Aorta (tissue), 5 donors: ENCODE measurements at regions not wholly inside any gene's neighbourhood (a gene's known extent, or its start where the extent isn't known, plus 50 kb on each side); places are given as distances from the start of the nearest gene placed in this dataset.
A peak's percentile ranks its signal among the peaks of the same experiment; 100 is the strongest.

ENCODE experiments used
- ATAC-seq: fragments of 200-7000 bp; cut with Tn5 transposase; one replicate; pipeline ENCODE4 v1.9.1; 2022; ENCODE audit warnings: moderate library complexity; ENCODE audit not compliant: low FRiP score
- DNase-seq, 2 donors: peaks; one replicate each; pipeline ENCODE4 v3.0.0-alpha.2; 2020
- H3K27ac ChIP-seq, 2 donors: one replicate each; pipeline ENCODE4 v1.5.1; 2013; ENCODE audit warnings: low read length in 2 of 2, mild to moderate bottlenecking in 2 of 2, moderate library complexity in 2 of 2, control low read depth in 1 of 2, inconsistent platforms in 1 of 2, low read depth in 1 of 2
- H3K27me3 ChIP-seq, 2 donors: one replicate each; pipeline ENCODE4 v1.6.1; 2013; ENCODE audit warnings: control low read depth in 1 of 2, low read length in 1 of 2, mild to moderate bottlenecking in 1 of 2, moderate library complexity in 1 of 2; ENCODE audit not compliant: insufficient read depth in 2 of 2, control insufficient read depth in 1 of 2
- H3K36me3 ChIP-seq, 2 donors: one replicate each; pipeline ENCODE4 v1.6.1; 2013; ENCODE audit warnings: control low read depth in 1 of 2, low read length in 1 of 2, mild to moderate bottlenecking in 1 of 2; ENCODE audit not compliant: insufficient read depth in 2 of 2, control insufficient read depth in 1 of 2
- H3K4me1 ChIP-seq, 2 donors: one replicate each; pipeline ENCODE4 v1.6.1; 2013; ENCODE audit warnings: low read length in 2 of 2, control low read depth in 1 of 2, mild to moderate bottlenecking in 1 of 2, moderate library complexity in 1 of 2; ENCODE audit not compliant: insufficient read depth in 2 of 2, control insufficient read depth in 1 of 2
- H3K4me3 ChIP-seq, 2 donors: one replicate each; pipeline ENCODE4 v1.5.1; 2013; ENCODE audit warnings: low read length in 2 of 2, control low read depth in 1 of 2, mild to moderate bottlenecking in 1 of 2
- H3K9me3 ChIP-seq: one replicate; pipeline ENCODE4 v1.6.1; 2013; ENCODE audit warnings: mild to moderate bottlenecking, low read length; ENCODE audit not compliant: control insufficient read depth
- WGBS, 2 donors: extraction: QIAGEN DNeasy Blood & Tissue Kit; methylation state at CpG; one replicate each; pipeline ENCODE4 v1.1.7; 2013; 5-methylcytosine and 5-hydroxymethylcytosine counted together
- intact Hi-C, 2 donors: fragments of 100-400 bp; cut with DNase I; formaldehyde crosslinking; loops; one replicate each; pipeline versions ENCODE4 v1.14.2 to v1.15.0; 2022
- donor health status: healthy with polysubstance abuse.
- donor health status: Bipolar disorder and iron deficiency.
- donor health status: DM: no; HTN: no; CAD: no.
- donor health status: DM: no; HTN: no; CAD: no.
- donor health status: DM: yes; HTN: yes; CAD: no.

DNA sequence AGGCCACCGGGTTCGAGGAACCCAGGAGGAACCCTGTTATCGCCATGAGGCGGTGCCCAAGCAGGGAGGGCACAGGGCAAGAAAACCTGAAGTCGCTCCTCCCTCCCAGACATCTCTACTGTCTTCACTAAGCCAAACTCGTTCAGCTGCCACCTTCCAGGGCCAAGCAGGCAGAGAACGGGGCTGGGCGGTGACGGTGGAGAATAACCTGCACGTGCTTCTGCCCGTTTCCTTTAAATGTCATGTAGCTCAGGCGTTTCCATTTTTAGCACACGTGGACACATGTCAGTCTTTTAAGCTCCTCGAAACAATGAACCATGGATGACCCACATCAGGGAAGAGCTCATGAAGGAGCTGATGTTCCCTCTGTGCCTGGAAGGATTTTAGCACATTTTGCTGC, 124.3 kb upstream of the KLF6 start:
- H3K36me3 ChIP-seq: no peaks in the 10 kb centered on the region
- ATAC-seq (no peak), DNase-seq (no peak)
- H3K27ac ChIP-seq: no peak overlapping the region
- intact Hi-C loops: no loop called here
- H3K27me3 ChIP-seq: no peaks in the 10 kb centered on the region
- no peak overlapping the region for H3K4me3 ChIP-seq
- no peaks in the 10 kb centered on the region for H3K9me3 ChIP-seq
- 95 to 98% methylated on average over 14 of the region's 14 CpGs for WGBS, 2 donors
- no peaks in the 10 kb centered on the region for H3K4me1 ChIP-seq

DNA sequence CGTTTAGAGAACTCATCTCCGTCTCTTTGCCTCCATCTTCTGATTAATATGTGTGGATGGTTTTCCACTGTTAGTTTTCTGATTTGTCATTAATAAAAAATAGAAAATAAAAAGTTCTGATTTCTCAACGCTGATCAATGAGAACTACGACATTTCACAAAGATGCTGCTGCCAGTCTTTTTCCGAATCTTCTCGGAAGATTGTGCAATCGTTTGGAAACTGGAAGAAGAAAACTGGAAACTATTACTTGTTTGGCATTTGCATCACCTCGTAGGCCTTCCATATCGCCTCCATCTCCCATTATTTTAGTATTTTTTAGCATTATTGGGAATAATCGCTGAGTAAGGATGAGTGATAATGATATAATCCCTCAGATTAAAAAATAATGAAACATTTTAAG, 123.2 kb upstream of the KLF6 start:
- Histone ChIP-seq H3K4me1 (no peaks in the 10 kb centered on the region), H3K36me3 (no peaks in the 10 kb centered on the region), H3K27me3 (no peaks in the 10 kb centered on the region), H3K9me3 (no peaks in the 10 kb centered on the region), H3K4me3 (no peak overlapping the region), H3K27ac (no peak overlapping the region)
- ATAC-seq (no peak), DNase-seq (no peak)
- 96 to 97% methylated on average over 10 of the region's 10 CpGs for WGBS, 2 donors
- intact Hi-C loops: no loop called here

GRCh38 chr10:3907514-3907913, 122.5 kb upstream of the KLF6 start:
- intact Hi-C loops: no loop called here
- Histone ChIP-seq H3K27ac (no peak overlapping the region), H3K27me3 (no peaks in the 10 kb centered on the region), H3K4me1 (no peaks in the 10 kb centered on the region), H3K4me3 (no peak overlapping the region), H3K9me3 (no peaks in the 10 kb centered on the region), H3K36me3 (no peaks in the 10 kb centered on the region)
- WGBS, 2 donors: 51 to 52% methylated on average over 6 of the region's 6 CpGs
- DNase-seq (peak; percentile 81 to 84), ATAC-seq (peak; percentile 82)

DNA sequence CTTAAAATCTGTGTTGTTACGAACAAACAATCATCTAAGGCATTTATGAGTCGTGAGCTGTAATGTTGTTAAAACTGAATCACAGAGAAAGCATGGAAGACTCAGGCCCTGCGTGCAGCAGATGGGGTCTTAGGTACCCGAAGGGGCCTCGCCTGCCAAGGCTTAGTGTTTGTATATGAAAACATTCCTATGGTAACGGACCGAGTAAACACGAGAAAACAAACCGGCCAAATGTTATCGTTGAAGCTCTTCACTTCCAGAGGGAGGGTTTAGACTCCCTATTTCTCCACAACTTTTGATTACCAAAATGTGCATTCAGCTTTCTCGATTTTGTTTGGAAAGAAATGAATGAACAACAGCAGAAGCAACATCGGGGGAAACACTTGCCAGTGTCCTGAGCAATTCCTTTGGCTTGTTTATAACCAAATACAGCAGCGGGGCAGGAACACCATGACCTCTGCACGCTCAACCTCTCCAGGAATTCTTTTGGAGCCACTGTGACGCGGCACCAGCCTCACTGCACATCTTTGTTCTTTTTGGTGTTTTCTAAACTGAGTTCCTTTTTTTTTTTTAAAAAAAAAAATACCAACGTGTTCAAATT, 121.6 kb upstream of the KLF6 start:
- H3K4me3 ChIP-seq: no peak overlapping the region
- no peak overlapping the region for H3K27ac ChIP-seq
- no peaks in the 10 kb centered on the region for H3K4me1 ChIP-seq
- no peak for ATAC-seq
- no peaks in the 10 kb centered on the region for H3K36me3 ChIP-seq
- no peaks in the 10 kb centered on the region for H3K27me3 ChIP-seq
- DNase-seq: no peak
- intact Hi-C loops: no loop called here
- no peaks in the 10 kb centered on the region for H3K9me3 ChIP-seq
- 74 to 79% methylated on average over 17 of the region's 17 CpGs for WGBS, 2 donors

- intact Hi-C loops: no loop called here
- no peak overlapping the region for H3K4me3 ChIP-seq
- DNase-seq (no peak), ATAC-seq (no peak)
- H3K4me1 ChIP-seq: no peaks in the 10 kb centered on the region
- no peaks in the 10 kb centered on the region for H3K27me3 ChIP-seq
- H3K36me3 ChIP-seq: no peaks in the 10 kb centered on the region
- no peak overlapping the region for H3K27ac ChIP-seq
- WGBS, 2 donors: 86 to 90% methylated on average over 5 of the region's 5 CpGs
- no peaks in the 10 kb centered on the region for H3K9me3 ChIP-seq
Observed at GRCh38 chr10:3904419-3904960, 119.5 kb upstream of the KLF6 start.

- Histone ChIP-seq H3K4me3 (no peak overlapping the region), H3K4me1 (no peaks in the 10 kb centered on the region), H3K27me3 (no peaks in the 10 kb centered on the region), H3K27ac (no peak overlapping the region), H3K9me3 (no peaks in the 10 kb centered on the region), H3K36me3 (no peaks in the 10 kb centered on the region)
- no peak for DNase-seq
- intact Hi-C loops: no loop called here
- ATAC-seq: no peak
- 97 to 98% methylated on average over 6 of the region's 6 CpGs for WGBS, 2 donors
Observed at GRCh38 chr10:3902809-3903410, 117.9 kb upstream of the KLF6 start.

- DNase-seq (no peak), ATAC-seq (no peak)
- H3K4me3 ChIP-seq: no peak overlapping the region
- H3K27me3 ChIP-seq: no peaks in the 10 kb centered on the region
- intact Hi-C loops: no loop called here
- peak overlapping the region in 1 of 2 donors; percentile 30 for H3K27ac ChIP-seq
- no peaks in the 10 kb centered on the region for H3K4me1 ChIP-seq
- no peaks in the 10 kb centered on the region for H3K9me3 ChIP-seq
- H3K36me3 ChIP-seq: no peaks in the 10 kb centered on the region
- 49 to 58% methylated on average over 8 of the region's 8 CpGs for WGBS, 2 donors
Observed at GRCh38 chr10:3902054-3902808, 117.2 kb upstream of the KLF6 start.

GRCh38 chr10:3901370-3901769, 116.4 kb upstream of the KLF6 start:
- DNase-seq (no peak), ATAC-seq (no peak)
- H3K36me3 ChIP-seq: no peaks in the 10 kb centered on the region
- no peaks in the 10 kb centered on the region for H3K27me3 ChIP-seq
- H3K9me3 ChIP-seq: no peaks in the 10 kb centered on the region
- WGBS, 2 donors: 93 to 100% methylated on average over 2 of the region's 2 CpGs
- no peak overlapping the region for H3K4me3 ChIP-seq
- H3K27ac ChIP-seq: no peak overlapping the region
- H3K4me1 ChIP-seq: no peaks in the 10 kb centered on the region
- intact Hi-C loops: no loop called here

GRCh38 chr10:3900391-3900790, 115.4 kb upstream of the KLF6 start:
- Histone ChIP-seq H3K4me3 (no peak overlapping the region), H3K27ac (no peak overlapping the region), H3K9me3 (no peaks in the 10 kb centered on the region), H3K4me1 (no peaks in the 10 kb centered on the region), H3K36me3 (no peaks in the 10 kb centered on the region), H3K27me3 (no peaks in the 10 kb centered on the region)
- 86 to 91% methylated on average over 2 of the region's 2 CpGs for WGBS, 2 donors
- no peak for DNase-seq
- no peak for ATAC-seq
- intact Hi-C loops: no loop called here
